Stimulated activated naive CD4-positive, alpha-beta T cell treated with Interleukin-2 at 50 U/mL for 16 hours (primary cell): ENCODE measurements at regions not wholly inside any gene's neighbourhood (a gene's known extent, or its start where the extent isn't known, plus 50 kb on each side); places are given as distances from the start of the nearest gene placed in this dataset.

Source experiments
- DNase-seq: peaks from one replicate; lab custom pipeline; 2025; lab: John Stamatoyannopoulos, UW

DNA sequence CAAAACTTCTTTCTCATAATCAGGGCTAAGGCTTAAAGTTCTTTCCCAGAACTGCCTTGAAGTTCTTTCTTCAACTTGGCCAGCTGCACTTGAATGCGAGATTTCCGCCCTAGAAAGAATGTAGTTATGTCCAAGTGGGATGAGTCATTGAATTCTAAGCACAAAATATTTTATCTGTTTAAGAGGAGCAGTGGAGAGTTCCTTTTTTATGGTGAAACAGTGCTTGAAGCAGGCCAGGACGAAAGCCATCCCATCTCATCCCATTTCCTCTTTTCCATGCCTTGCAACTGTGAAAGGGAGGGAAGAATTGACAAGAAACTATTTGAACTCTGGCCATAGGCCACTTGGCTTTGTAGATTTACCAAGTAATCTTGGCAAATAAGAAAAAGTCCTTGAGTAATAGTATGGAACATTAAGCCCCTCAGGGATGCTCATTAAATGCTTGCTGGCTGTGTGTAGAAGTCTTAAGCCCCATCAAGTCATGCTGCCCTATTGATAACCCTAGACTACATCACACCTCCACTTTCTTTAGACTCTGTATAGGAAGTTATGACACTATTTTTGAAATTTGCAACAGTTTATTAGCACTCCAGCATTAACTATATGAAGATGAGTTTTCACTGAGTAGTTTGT lies 174.5 kb downstream of the KCTD12 start:
- no peak for DNase-seq

DNA sequence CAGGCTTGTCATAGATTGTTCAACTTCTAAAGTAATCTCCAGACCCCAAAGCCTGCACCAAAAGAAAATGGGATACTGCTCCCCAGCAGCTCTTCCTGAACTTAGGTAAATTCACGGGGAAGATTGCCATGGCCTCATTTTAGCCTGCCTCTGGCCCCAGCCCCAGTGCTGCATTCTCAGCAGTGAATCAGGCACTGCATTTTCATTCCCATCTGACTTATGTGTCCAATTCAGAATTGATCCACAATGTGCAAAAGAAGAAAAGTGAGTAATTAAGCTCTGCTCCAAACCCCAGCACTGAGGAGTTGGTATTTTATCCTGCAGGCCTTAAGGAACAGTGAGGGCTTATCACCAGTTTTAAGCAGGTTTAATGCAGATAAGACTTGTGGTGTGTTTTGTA lies 176.4 kb downstream of the KCTD12 start:
- no peak for DNase-seq

DNA sequence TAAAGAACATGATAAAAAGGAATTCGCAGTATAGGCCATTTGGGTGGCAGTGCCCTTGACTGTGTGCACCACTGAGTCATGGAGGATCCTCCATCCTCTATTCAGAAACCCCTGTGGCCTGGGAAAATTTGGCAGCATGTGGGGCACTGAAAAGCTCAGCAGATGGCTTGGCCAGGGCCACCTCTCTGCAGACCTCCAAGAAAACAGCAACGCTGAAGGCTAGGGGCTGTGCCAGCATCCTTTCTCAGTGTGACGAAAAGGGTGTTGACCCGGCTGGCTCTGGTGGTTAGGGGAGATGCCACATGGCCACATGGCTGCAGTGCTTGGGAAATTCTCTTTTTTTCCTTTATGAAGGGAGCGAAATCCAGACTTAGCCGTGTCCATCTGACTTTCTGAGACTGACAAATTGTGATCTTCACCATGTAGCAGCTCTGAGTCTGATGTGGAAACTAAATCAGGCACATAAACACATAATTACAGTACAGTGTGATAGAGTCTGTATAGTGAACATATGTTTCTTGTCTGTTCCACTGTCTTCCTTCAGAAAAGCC lies 178.0 kb downstream of the KCTD12 start:
- no peak for DNase-seq

DNA sequence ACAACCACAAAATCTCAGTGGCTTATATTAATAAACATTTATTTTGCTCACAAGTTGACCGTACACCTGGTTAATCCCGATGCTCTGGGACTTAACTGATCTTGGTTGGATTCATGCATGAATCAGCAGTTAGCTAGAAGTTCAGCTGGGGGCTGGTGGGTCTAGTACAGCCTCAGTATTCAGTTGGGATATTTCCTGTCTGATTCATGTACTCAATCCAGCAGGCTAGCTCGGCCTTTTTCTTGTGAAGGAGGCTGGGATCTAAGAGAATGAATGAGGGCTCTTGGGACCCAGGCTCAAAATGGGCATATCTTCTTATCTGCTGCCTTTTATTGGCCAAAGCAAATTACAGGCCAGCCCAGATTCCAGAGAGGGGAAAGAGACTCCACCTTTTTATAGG lies 178.8 kb downstream of the KCTD12 start:
- DNase-seq: no peak

DNA sequence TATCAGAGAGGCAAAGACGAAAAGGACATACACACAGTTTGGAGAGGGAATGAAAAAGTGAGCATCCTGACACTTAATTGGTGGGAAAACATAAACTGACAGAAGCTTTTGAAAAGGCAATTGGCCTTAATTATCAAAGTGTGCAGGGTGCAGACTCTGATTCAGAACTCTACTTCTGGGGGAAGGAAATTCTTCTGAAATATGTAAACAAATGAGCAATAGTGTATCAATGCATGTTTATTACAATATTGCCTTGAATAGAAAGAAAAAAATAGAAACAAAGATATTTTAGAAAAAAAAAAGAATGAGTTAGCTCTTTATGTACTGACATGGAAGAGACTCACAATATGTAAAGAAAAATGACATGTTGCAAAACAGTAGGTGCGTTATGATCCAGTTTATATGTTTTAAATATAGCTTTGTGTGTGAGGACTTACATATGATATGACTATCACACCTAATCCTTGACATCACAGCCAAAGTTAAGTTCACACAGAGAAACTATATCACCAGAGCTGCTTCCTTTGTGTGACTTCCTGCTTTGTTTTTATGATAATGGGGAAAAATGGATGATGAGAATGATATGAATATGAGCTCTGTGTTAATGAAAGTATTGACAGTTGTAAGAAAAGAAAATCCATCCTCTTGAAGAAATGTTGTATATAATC lies 182.4 kb downstream of the KCTD12 start:
- DNase-seq: no peak

DNA sequence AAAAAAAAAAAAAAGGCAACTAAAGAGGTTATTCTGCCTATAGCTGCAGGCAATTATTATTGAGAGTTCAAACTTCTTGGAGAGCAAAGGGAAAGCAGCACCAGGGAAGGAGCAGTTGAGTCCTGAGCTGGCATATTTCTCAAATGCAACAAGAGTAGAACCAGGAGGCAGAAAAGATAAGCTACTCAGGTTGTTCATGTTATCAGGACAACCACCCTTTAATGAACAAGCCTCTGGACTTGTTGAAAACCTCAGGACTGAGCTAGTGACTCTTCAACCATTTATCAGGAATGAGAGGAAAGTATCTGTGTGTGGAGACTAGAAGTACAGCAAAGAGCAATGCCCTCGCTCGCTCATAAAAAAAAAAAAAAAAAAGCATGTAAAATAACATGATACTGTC lies 183.0 kb downstream of the KCTD12 start:
- DNase-seq: no peak

DNA sequence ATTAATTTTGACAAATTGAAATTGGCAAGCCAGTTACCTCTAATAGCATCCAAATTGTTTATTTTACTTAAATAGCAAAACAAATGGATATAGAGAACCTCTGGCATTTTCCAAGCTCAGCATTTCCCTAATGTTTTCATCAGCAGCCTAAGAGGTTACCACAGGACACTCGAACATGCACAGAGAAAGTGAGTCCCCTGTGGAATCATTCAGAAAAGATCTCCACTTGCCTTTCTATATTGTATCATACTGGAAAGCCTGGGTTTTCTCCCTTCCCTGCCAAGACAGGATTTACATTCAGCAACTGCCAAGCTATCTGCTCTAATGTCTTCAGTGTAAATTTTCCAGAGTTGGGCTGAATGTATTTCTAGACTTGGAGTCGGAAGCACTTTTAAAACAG lies 188.9 kb downstream of the KCTD12 start:
- DNase-seq: no peak

DNA sequence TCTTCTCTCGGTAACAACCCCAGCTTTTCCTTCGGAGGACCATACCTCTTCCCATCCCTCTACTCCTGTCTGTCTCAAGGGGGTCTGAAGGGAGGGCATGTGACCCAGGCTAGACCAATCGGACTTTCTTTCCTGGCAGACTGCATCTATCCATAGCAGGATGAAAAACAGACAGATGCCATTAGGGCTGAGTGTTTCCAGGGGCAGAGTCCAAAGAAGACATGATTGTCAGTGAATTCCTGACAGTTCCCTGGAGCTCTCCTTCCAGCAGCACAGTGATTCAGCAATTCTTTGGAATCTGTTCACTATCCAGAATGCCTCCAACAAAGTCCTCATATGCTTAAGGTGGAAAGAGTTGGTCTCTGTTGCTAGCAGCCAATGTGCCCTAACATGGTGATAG lies 189.8 kb downstream of the KCTD12 start:
- DNase-seq: no peak

DNA sequence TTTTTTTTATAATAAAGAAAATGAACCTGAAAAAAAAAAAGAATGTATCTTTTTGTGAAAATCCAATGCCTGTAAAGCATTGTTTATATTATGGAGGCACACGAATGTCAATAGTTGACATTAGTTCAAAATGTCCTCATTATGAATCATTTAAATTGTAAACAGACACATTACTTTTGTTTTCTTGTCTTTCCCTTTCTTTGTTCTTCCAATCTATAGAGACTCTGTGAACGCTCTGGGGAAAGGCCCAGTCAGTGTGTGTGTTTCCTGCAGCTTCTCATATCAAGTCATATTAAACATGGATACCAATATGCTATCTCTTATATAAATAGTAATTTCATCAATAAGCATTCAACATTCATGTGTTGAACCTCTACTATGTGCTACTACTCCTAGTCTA lies 193.1 kb downstream of the KCTD12 start:
- no peak for DNase-seq

DNA sequence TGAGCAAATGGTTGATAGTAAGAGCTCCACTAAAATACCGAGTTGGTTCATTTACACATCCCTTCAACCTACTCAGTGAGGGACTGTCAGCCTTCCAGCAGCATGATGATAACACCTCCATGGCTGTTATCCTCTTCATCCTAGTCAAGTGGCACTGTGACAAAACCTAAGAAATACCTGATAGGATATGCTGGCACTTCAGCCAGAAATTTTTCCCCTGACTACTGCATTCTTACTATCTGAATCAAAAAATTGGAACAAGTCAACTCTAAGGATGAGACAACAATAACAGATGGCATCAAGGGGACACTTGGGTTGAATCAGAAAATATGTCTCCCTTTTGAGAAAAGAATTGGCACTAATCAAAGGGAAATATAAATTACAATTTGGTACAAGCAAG lies 193.9 kb downstream of the KCTD12 start:
- no peak for DNase-seq

DNA sequence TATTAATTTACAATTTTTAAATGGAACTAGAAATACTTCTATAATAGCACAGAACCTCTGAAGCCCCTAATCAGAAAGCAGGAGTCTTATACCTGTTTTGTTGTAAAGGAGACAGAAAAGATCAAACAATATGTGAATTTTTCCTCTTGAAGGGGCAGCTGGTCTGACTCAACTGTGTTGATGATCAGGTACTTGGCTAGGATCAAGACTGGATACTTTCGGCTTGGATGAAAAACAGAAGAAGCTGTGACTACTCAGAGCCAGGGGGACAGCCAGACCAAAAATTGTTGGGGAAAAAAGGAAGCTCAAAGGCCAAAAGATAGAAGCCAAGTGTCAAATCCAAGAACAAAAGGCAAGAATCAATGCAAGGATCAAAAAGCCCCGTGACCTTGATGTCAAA lies 195.6 kb downstream of the KCTD12 start:
- no peak for DNase-seq

DNA sequence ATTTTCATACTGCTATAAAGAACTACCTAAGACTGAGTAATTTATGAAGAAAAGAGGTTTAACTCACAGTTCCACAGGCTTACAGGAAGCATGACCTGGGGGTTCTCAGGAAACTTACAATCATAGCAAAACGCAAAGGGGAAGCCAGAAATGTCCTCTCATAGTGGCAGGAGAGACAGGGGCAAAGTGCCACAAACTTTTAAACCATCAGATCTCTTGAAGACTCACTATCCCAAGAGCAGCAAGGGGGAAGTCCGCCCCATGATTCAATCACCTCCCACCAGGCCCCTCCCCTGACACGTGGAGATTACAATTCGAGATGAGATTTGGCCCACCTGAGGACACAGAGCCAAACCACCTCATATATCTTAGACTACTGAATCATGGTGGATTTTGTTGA lies 198.7 kb downstream of the KCTD12 start:
- no peak for DNase-seq

DNA sequence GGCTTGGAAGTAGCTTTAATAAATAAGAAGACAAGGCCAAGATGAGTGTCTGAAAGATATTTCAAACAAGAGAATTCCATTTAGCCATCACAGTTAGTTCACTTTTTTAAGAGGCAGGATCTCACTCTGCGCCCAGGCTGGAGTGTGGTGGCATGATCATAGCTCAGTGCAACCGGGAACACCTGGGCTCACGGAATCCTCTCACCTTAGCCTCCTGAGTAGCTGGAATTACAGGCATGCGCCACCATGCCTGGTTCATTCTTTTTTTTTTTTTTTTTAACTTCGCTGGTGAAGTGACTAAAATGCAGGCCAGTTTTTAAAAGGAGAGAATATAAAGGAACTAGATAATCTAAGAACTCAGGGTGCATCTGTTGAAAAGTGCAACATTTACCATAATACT lies 200.3 kb downstream of the KCTD12 start:
- no peak for DNase-seq

DNA sequence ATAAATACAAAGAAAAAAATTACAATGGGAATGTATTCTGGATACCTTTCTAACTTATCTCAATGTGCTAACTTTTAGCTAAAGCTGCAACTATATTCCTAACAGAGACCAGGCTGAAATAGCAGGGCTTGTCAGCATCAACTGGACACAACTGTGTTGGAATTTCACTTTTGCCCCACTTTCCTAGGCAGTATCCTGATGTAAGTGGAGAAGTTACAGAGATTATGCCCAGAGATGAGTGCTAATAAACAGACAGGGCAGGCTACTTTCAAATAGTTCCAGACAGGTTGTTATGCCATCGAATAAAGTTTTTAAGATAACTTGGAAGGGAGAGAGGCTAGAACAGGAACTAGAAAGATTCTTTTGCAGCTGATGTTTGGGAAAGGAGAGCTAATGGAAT lies 201.9 kb downstream of the KCTD12 start:
- no peak for DNase-seq

DNA sequence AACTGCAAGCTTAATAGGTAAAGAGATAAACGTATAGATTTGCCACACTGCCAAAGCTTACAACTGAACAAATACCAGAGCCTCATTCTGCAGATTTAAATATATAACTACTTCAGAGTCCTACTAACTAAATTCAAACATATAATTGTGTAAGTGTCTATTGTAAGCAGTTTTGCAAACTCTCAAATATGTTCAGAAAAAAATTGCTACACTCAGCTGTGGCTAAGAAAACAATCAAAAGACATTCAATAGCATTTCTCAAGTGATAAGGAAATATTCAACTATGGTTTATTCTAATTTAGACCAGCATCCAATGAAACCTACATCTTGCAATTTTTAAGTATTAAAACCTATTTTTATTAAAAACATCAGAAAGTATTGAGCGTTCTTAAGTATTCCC lies 202.4 kb downstream of the KCTD12 start:
- no peak for DNase-seq

DNA sequence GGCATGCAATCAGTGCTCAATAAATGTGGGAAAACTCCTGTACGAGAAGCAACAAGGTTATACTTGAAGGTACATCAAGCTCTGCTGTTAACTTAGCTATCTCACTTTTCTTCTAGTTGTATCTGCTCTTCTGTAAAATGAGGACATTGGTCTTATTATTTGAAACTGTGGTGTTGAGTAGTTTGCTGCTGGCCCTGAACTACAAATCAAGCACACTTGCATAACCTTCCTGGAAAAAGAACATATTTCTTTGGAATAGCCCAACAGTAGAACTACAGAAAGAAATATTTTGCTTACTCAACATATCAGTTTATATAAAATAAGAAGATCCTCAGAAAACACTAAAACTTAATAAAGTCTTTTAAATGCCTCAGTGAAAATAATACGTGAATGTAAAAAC lies 203.0 kb downstream of the KCTD12 start:
- no peak for DNase-seq

DNA sequence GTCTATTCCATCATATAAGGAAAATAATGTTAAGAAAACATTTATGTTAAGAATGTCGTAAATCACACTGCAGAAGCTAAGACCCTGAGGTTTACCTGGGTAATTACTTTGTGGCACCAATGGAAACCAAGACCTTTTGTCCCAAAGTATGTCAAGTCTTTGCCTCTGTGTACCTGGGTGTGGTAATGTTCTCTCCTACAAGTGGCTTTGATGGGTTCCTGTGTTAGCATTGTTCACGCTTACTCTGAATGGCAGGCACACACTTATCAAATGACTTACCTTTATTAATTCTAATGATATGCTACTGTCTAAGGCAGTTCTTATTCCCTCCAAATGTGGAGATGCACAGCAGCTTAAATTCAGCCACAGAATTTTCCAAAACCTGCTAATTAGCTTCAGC lies 206.1 kb downstream of the KCTD12 start:
- no peak for DNase-seq

DNA sequence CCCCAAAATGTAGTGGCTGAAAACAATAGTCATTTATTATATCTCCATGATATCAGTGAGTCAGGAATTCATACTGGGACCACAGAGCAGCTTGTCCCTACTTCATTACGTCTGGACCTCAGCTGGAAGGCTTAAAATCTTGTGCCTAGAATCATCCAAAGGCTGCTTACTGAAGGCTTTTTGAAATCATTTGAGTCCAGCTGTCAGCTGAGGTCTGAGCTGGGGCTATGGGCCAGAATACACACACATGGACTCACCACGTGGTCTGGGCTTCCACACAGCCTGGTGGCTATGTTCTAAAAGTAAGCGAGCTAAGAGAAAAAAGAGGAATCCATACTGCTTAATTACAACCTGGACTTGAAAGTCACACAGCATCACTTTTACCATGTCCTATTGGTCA lies 209.2 kb downstream of the KCTD12 start:
- DNase-seq: no peak

DNA sequence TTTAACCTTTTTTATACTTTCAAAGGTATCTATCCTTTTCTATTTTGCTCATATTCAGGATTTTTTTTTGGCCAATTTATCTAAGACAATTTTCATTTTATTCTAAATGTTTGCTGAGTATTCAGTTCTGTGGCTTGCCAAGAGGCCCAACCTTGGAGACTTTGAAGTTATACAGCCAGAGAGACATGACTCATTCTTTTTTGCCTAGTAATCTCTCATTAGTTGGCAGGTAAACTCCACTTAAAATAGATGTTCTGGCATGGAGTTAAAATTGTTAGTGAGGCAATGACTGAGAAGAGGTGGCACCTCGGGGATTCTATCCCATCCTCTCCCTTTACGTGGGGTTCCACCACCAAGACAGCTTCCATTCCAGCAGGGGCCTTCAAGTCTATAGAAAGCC lies 213.8 kb downstream of the KCTD12 start:
- no peak for DNase-seq

DNA sequence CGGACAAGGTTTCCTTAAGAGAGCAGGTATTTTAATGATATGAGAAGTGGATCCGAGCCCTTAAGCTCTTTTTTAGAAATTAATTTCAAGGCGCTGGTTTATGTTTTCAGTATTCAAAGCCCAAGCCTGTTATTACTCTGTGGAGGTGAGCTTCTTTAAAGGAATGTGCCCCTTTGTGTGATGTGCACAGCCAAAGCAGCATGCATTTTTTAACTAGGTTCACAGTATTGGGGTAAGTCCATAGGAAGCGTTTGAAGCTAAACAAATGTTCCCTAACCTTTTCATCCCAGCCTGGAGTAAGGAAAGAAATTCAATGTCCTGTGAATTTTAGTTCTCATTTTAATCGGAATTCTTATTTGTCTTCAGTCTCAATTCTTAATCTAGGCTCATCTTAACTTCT lies 217.5 kb downstream of the KCTD12 start:
- DNase-seq: no peak

DNA sequence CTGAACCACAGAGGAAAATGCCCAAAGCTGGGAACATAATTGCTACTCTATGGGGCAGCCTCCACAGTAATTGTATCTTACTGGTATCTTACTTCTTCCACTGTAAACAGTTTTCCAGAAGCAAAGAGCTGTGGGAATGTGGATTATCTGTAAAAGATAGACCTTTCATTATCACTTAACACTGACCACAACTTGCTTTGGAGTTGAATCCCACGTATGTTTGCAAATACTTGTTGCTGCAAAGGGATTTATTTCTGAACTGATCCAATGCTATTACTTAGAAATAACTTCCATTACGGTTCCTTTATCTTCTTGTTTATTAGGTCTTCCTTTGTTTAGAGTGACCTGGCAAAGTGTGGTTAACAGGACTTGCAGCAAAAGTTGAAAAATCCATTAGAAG lies 218.1 kb downstream of the KCTD12 start:
- DNase-seq: no peak

DNA sequence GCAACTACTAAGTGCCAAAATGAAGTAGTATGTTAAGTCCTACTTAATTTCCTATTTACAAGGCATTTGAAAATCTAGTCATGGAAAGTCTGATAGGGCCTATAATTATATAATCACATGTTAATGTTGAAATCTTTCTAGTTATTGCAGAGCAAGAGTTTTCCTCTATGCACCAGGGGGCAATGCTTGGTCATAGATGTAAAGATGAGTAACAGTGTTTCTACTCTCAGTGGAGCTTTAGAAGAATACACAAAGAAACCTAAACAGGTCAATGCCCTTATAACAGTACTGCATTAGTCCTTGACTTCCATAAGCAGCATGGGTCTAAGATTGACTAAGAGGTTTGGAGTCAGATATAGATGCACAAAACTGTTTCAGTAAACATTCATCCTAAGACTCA lies 218.7 kb downstream of the KCTD12 start:
- no peak for DNase-seq

DNA sequence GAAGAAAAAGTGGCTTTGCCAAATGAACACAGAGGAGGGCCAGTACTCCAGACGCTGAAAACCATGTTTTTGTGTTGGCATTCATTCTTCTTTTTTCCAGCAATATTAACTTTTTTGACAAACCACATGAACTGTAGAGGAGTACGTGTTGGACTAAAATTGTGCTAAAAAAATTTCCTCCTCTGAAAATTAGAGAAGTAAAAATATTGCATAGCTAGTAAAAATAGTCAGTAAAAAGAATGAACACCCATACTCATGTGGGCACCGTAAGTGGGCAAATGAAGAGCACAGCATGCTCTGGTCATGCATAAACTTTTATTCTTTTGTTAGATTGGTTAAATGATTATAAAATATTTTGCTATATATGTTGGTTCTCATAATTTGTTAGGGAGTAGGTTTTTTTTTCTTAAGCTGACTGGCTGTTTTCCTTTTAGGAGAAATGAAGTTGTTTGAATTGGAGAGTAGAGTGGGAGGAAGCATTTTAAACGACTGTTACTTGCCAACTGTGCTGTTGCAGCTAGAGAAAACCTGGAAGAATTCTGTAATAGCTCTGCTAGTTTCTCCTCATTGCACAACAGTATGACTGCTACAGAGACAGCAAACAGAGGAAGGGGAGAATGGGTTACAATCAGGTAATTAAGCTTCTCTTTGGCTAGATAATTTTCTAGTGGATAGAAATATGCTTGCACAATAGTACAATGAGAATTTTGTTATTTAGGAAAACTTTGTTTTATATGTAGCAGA lies 222.4 kb downstream of the KCTD12 start:
- no peak for DNase-seq
